Hypothalamus (tissue), 51 donors: ENCODE measurements at regions not wholly inside any gene's neighbourhood (a gene's known extent, or its start where the extent isn't known, plus 50 kb on each side); places are given as distances from the start of the nearest gene placed in this dataset.

Experiments used
- DNase-seq, 51 donors: peaks; one replicate each; lab custom pipeline; 2025; lab: John Stamatoyannopoulos, UW

DNA sequence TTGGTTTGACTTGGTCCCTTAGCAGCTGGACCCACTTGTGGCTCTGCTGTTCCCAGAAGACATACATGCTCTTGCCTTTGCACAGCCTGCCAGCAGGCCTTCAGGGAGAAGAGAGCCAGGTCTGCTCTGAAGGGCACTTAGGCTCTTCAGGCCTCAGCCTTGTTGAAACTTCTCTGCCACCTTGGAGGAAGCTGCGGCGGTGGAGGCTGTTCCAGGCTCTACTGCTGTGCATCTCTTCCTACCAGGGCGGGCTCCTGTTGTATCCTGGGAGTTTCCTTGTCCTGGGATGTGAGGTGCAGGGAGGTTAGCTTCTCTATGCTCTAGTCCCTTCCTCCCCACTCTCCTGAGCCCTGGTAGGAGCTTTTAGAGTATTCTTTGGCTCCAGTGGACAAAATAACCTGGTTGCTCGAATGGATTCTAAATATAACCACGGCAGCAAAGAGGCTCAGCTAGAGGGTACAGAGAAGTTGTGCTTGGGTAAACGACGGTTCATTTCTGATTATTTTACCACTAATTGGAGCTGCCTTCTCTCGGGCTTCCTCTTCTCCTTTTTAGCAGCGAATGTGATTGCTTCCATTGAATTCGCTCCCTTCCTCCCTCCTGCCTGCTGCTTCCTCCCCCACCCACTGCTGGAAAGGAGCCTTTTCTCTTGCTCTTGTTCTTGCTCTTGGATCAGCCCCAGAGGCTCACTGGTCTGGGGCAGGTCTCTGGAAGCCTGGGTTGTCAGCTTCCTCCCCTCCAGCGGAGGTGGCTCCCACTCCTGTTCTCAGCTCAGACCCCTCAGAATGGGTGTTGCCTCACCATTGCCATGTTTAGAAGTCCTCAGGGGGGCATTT lies 126.6 kb upstream of the CACNA1E start:
- DNase-seq = peak in 7 of 51 donors; percentile 3 to 33 (median 6)

GRCh38 chr1:181359012-181359411 lies 124.3 kb upstream of the CACNA1E start:
- no peak for DNase-seq

DNA sequence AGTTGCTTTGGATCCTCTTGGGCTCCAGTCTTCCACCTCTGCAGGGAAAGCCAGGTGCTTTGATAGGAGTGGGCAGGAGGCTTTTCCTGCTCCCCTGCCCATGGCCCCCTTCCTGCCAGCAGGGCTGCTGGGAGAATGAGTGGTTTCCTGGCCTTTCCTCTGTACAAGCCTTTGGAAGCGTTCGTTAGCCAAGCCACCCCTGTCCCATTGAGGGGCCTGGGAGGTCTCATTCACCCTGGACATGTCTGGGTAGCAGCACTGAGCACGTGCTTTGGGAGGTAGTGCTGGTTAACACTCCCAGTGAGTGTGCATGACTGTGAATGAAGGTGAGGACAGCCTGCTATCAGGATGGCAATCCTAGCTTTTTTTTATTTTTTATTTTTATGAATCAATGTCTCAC lies 118.5 kb upstream of the CACNA1E start:
- no peak for DNase-seq

DNA sequence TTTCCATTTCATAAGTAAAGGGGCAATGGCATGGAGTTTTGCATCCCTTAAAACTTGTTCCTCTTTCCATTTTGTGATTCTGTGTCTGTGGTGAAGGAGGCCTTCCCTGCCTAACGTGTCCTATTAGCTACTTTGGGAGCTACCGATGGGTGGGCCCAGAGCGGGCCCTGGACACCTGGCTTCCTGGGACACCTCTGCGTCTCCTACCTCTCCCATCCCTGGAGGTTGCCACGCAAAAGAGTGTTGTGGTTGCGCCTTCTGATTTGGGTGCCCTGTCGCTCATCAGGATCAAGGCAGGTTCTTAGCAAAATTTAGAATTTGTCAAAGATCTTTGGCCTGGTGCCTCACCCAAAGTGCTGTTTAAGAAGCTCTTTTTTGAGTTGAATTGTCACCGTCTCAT lies 116.4 kb upstream of the CACNA1E start:
- DNase-seq = no peak

GRCh38 chr1:181369416-181369815 lies 113.9 kb upstream of the CACNA1E start:
- no peak for DNase-seq

- DNase-seq = no peak
Measured at GRCh38 chr1:181383695-181384094, 99.6 kb upstream of the CACNA1E start.

DNA sequence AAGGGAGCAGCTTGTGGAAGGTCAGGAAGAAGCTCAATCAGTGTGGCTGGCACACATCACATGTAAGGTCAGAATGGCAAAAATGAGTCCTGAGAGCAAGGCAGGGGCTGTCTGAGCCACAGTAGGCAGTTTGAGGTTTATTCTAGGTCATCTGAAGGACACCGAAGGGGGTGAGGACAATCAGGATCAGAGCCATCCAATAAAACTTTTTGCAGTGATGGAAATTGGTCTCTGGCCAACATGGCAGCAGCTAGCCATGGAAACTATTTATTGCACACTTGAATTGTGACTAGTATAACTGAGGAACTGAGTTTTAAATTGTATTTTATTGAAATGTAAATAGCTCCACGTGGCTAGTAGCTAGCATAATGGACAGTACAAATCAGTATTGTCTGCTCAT lies 97.0 kb upstream of the CACNA1E start:
- DNase-seq = no peak

DNA sequence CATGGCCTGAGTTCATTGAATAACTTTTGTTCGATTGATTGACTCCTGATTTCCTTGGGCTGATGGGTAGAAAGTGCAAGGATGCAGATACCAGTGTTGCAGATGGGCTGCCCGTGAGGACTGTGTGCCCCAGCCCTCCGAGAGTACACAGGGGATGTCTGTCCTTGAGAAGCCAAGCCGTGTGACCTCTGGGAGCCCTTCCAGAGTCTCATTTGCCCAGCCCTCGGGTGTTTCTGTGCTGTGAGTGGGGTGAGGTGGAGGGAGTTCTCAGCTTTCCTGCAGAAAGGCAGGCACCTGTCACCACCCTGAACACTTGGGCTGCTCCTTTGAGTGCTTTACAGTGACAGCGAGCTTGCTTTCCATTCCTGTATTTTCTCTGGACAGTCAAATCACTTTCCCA lies 96.4 kb upstream of the CACNA1E start:
- no peak for DNase-seq

GRCh38 chr1:181387702-181388101 lies 95.6 kb upstream of the CACNA1E start:
- DNase-seq = no peak

- DNase-seq = no peak
Measured at GRCh38 chr1:181390410-181391077, 92.8 kb upstream of the CACNA1E start.

- DNase-seq = no peak
Measured at GRCh38 chr1:181391301-181391900, 91.9 kb upstream of the CACNA1E start.

DNA sequence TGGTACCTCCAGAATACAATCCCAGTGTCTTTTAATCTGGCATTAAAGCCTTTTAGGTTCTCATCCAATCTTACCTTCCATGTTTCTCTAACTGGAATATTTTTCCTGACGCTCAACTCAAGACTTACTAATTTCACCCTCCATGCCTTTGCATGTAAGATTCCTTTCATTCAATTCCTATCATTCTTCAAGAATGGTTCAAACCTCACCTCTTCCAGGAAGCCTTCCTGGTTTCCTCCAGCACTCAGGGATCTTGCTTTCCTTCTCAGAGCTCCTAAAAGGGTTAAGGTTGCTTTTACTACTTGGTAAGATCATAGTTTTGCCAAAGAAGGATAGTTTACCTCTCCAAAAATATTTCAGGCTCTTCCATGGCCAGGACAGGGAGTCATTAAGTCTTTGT lies 91.2 kb upstream of the CACNA1E start:
- DNase-seq = no peak

GRCh38 chr1:181392613-181393220 lies 90.6 kb upstream of the CACNA1E start:
- no peak for DNase-seq

DNA sequence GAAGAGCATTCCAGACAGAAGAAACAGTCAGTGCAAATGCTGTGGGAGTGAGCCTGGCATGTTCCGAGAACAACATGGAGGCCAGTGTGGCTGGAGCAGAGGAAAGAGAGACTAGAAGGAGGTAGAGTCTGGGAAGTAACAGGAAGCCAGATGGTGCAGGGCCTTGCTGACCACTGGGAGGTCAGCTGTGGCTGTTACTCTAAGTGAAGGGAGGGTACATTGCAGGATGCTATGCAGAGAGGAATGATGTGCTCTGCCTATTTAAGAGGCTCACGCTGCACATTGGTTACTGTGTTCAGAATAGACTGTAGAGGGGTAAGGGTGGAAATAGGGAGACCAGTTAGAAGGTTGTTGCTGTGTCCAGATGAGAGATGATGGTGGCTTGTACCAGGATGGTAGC lies 88.6 kb upstream of the CACNA1E start:
- no peak for DNase-seq

DNA sequence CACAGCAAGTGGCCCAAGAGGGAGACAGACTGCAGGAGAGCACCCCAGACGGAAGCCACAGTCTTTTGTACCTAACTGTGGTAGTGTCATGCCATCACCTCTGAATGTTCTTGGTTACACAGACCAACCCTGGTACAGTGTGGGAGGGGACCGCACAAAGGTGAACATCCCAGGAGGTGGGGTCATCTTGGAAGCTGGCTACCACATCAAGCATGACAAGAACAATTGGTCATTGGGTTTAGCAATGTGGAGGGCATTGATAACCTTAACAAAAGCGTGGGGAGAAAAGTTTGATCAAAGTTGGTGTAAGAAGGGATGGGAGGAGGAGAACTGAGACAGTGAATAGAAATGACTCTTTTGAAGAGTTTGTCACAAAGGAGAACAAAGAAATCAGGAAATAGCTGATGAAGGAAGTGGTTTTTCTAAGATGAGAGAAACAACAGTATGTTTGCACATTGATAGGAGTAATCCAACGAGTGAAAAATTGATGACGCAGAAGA lies 87.1 kb upstream of the CACNA1E start:
- no peak for DNase-seq

DNA sequence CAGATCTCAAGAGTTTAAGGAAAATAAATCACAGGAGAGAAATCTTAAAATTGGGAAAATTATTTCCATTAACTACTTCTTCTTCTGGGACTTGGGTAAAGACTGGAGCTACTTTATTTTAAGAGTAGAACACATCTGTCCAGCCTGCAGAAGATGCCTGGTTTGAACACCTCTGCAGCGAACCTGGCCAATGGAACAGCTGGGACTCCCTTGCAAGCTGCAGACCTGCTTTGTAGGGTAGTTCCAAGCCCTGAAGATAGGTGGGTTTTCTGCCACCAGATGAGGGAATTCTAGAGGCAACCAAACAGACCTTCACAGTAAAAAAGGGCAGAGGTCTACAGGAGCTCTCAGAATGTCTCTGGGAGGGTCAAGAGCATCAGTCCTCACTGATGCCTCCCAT lies 86.5 kb upstream of the CACNA1E start:
- no peak for DNase-seq

GRCh38 chr1:181397845-181398244 lies 85.5 kb upstream of the CACNA1E start:
- DNase-seq = no peak

DNA sequence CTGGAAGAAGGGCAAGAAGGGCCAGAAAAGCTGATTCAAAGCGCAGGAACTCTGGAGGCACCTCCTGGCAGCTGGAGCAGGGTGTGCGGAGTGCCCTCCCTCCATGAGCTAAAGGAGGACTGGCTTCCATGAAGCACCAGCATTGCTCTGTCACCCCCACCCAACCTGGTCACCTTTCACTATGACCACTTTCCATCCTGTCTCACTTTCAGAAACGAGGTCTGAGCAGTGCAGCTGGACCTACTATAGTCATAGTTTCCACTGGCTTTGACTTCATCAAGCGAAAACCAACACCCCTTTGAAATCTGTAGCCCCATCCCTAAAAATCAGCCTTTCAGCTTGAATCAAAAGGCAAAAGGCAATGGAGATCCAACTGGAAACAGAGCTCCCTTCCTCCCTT lies 84.8 kb upstream of the CACNA1E start:
- DNase-seq = no peak

- no peak for DNase-seq
Measured at GRCh38 chr1:181405584-181405983, 77.7 kb upstream of the CACNA1E start.

DNA sequence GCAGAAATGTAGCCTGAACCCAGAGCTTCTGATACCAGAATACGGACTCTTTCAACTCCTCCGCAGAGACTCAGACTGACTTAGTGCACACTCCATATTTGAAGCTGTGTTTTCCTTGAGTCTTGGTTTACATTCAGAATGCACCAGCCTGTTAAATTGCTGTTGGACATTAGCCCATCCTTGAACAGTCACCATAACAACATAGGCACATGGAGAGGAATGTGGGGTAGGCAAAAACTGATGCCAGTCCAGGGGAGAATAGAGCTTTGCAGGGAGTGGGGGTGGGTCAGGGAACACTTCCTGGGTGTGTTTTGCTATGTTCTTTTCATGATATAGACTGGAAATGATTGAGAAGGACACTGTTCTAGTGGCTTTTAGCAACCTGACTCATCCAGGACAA lies 76.3 kb upstream of the CACNA1E start:
- no peak for DNase-seq

DNA sequence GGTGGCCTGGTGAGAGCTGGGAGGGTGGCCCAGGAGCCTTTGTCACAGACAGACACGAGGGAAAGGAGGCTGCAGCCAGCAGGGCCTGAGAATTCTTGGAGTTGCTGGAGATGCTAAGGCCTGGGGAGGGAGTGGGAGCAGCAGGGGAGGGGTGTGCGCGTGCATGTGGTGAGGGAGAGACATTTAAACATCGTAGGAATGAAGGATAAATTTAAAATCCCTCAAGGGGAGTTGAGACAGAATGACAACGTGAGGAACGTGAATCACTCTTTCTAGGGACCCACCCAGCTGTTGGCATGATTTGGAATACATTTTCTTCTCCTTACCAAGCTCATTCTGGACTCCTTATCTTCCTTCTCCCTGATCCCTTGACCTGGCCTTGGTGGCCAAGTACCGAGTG lies 73.3 kb upstream of the CACNA1E start:
- no peak for DNase-seq
